Kidney glomerular epithelial cell (primary cell): ENCODE measurements at regions not wholly inside any gene's neighbourhood (a gene's known extent, or its start where the extent isn't known, plus 50 kb on each side); places are given as distances from the start of the nearest gene placed in this dataset.
"Not testable (repeated sequence)": the region's sequence is repeated elsewhere in the genome, so short reads cannot be mapped to it uniquely, and the experiment has no call there.

Source experiments
- DNase-seq: peaks from one replicate; lab custom pipeline; 2025; lab: John Stamatoyannopoulos, UW

- DNase-seq = no peak
Observed at GRCh38 chr14:38589747-38590350, 334.0 kb upstream of the CLEC14A start.

GRCh38 chr14:38583471-38583870 is 327.6 kb upstream of the CLEC14A start:
- no peak for DNase-seq

- no peak for DNase-seq
Observed at GRCh38 chr14:38578278-38578681, 322.4 kb upstream of the CLEC14A start.

- DNase-seq = no peak
Observed at GRCh38 chr14:38567703-38568102, 311.8 kb upstream of the CLEC14A start.

GRCh38 chr14:38561657-38562056 is 305.8 kb upstream of the CLEC14A start:
- DNase-seq = no peak

- no peak for DNase-seq
Observed at GRCh38 chr14:38559711-38560110, 303.8 kb upstream of the CLEC14A start.

GRCh38 chr14:38557391-38557790 is 301.5 kb upstream of the CLEC14A start:
- not testable (repeated sequence) for DNase-seq

GRCh38 chr14:38556252-38556651 is 300.4 kb upstream of the CLEC14A start:
- DNase-seq = no peak

- no peak for DNase-seq
Observed at GRCh38 chr14:38554026-38554425, 298.1 kb upstream of the CLEC14A start.

- peak; percentile 28 for DNase-seq
Observed at GRCh38 chr14:38553586-38553985, 297.7 kb upstream of the CLEC14A start.

GRCh38 chr14:38549564-38549963 is 293.7 kb upstream of the CLEC14A start:
- no peak for DNase-seq

GRCh38 chr14:38547961-38548490 is 292.1 kb upstream of the CLEC14A start:
- no peak for DNase-seq

- DNase-seq = no peak
Observed at GRCh38 chr14:38546932-38547551, 291.1 kb upstream of the CLEC14A start.

- no peak for DNase-seq
Observed at GRCh38 chr14:38544776-38545175, 288.9 kb upstream of the CLEC14A start.

GRCh38 chr14:38543851-38544250 is 288.0 kb upstream of the CLEC14A start:
- DNase-seq = not testable (repeated sequence)

- DNase-seq = not testable (repeated sequence)
Observed at GRCh38 chr14:38538053-38538452, 282.2 kb upstream of the CLEC14A start.

- no peak for DNase-seq
Observed at GRCh38 chr14:38536376-38537038, 280.6 kb upstream of the CLEC14A start.

- DNase-seq = no peak
Observed at GRCh38 chr14:38528582-38528981, 272.7 kb upstream of the CLEC14A start.

GRCh38 chr14:38527502-38527878 is 271.6 kb upstream of the CLEC14A start:
- DNase-seq = no peak

GRCh38 chr14:38526826-38527501 is 271.1 kb upstream of the CLEC14A start:
- no peak for DNase-seq

GRCh38 chr14:38524636-38525509 is 269.0 kb upstream of the CLEC14A start:
- DNase-seq = no peak

GRCh38 chr14:38522724-38523123 is 266.8 kb upstream of the CLEC14A start:
- DNase-seq = no peak
